ENCODE measurements at regions not wholly inside any gene's neighbourhood (a gene's known extent, or its start where the extent isn't known, plus 50 kb on each side); places are given as distances from the start of the nearest gene placed in this dataset.
"Not testable (repeated sequence)": the region's sequence is repeated elsewhere in the genome, so short reads cannot be mapped to it uniquely, and the experiment has no call there.

GRCh38 chr1:198809247-198809646 lies 170.4 kb downstream of the PTPRC start:
- DNase-seq: no peak

GRCh38 chr1:198811449-198811848 lies 172.6 kb downstream of the PTPRC start:
- DNase-seq: no peak

GRCh38 chr1:198823626-198824025 lies 184.8 kb downstream of the PTPRC start:
- DNase-seq: no peak

- DNase-seq: no peak
Observed at GRCh38 chr1:198825254-198825653, 186.4 kb downstream of the PTPRC start.

- DNase-seq: no peak
Observed at GRCh38 chr1:198829356-198829755, 190.5 kb downstream of the PTPRC start.

- DNase-seq: no peak
Observed at GRCh38 chr1:198829944-198830343, 191.1 kb downstream of the PTPRC start.

- DNase-seq: no peak
Observed at GRCh38 chr1:198830412-198830811, 191.6 kb downstream of the PTPRC start.

GRCh38 chr1:198833706-198834503 lies 195.1 kb downstream of the PTPRC start:
- DNase-seq: no peak

GRCh38 chr1:198837278-198838021 lies 198.6 kb downstream of the PTPRC start:
- no peak for DNase-seq

GRCh38 chr1:198838022-198838342 lies 199.1 kb downstream of the PTPRC start:
- DNase-seq: no peak

- DNase-seq: no peak
Observed at GRCh38 chr1:198841477-198841876, 202.6 kb downstream of the PTPRC start.

GRCh38 chr1:198842686-198843085 lies 203.8 kb downstream of the PTPRC start:
- no peak for DNase-seq

- DNase-seq: no peak
Observed at GRCh38 chr1:198845271-198845670, 206.4 kb downstream of the PTPRC start.

- no peak for DNase-seq
Observed at GRCh38 chr1:198845851-198846250, 207.0 kb downstream of the PTPRC start.

- no peak for DNase-seq
Observed at GRCh38 chr1:198846556-198846955, 207.7 kb downstream of the PTPRC start.

GRCh38 chr1:198848206-198848605 lies 209.4 kb downstream of the PTPRC start:
- DNase-seq: no peak

- DNase-seq: no peak
Observed at GRCh38 chr1:198848649-198849048, 209.8 kb downstream of the PTPRC start.

- DNase-seq: no peak
Observed at GRCh38 chr1:198849093-198849492, 210.3 kb downstream of the PTPRC start.

- DNase-seq: no peak
Observed at GRCh38 chr1:198850196-198850595, 211.4 kb downstream of the PTPRC start.

GRCh38 chr1:198850966-198851365 lies 212.1 kb downstream of the PTPRC start:
- DNase-seq: not testable (repeated sequence)

- DNase-seq: no peak
Observed at GRCh38 chr1:198856601-198857000, 217.8 kb downstream of the PTPRC start.

- no peak for DNase-seq
Observed at GRCh38 chr1:198858033-198858432, 219.2 kb downstream of the PTPRC start.

GRCh38 chr1:198860371-198860770 lies 221.5 kb downstream of the PTPRC start:
- no peak for DNase-seq

- DNase-seq: no peak
Observed at GRCh38 chr1:198861636-198862035, 222.8 kb downstream of the PTPRC start.

- DNase-seq: no peak
Observed at GRCh38 chr1:198864695-198865094, 225.9 kb downstream of the PTPRC start.
